SK-N-SH treated with all-trans-retinoic acid at 6 μM for 48 hours (cell line): ENCODE measurements at regions not wholly inside any gene's neighbourhood (a gene's known extent, or its start where the extent isn't known, plus 50 kb on each side); places are given as distances from the start of the nearest gene placed in this dataset.

Source experiments
- ATAC-seq: fragments of 200-7000 bp; cut with Tn5 transposase; 3 replicates; pipeline ENCODE4 v1.9.1; 2020; ENCODE audit warnings: mild to moderate bottlenecking, moderate library complexity
- ARNTL ChIP-seq: fragments of 450-650 bp; formaldehyde crosslinking; IDR thresholded peaks from 2 replicates; pipeline ENCODE4 v1.5.0; 2020; ENCODE audit warnings: low read depth, mild to moderate bottlenecking, moderate library complexity, borderline replicate concordance
- BACH2 ChIP-seq: fragments of 250-450 bp; sonication (Bioruptor Pico); IDR thresholded peaks from 2 replicates; pipeline ENCODE4 v1.9.0; 2021; ENCODE audit warnings: mild to moderate bottlenecking, borderline replicate concordance
- CREB5 ChIP-seq: fragments of 250-450 bp; sonication (Bioruptor Pico); IDR thresholded peaks from 2 replicates; pipeline ENCODE4 v1.5.1; 2020; ENCODE audit warnings: low read depth, mild to moderate bottlenecking, moderate library complexity
- CSDC2 ChIP-seq: fragments of 250-450 bp; sonication (Bioruptor Pico); IDR thresholded peaks from 2 replicates; pipeline ENCODE4 v1.5.0; 2020; ENCODE audit warnings: mild to moderate bottlenecking, moderate library complexity
- ESRRG ChIP-seq: fragments of 250-450 bp; sonication (Bioruptor Pico); IDR thresholded peaks from 2 replicates; pipeline ENCODE4 v1.6.1; 2021; ENCODE audit warnings: mild to moderate bottlenecking
- GLIS3 ChIP-seq: fragments of 250-450 bp; sonication (Bioruptor Pico); IDR thresholded peaks from 2 replicates; pipeline ENCODE4 v1.5.0; 2020; ENCODE audit warnings: mild to moderate bottlenecking, moderate library complexity
- ISL1 ChIP-seq: fragments of 250-450 bp; sonication (Bioruptor Pico); IDR thresholded peaks from 2 replicates; pipeline ENCODE4 v2.1.2; 2022; ENCODE audit warnings: mild to moderate bottlenecking, moderate library complexity
- OSR1 ChIP-seq: fragments of 250-450 bp; sonication (Bioruptor Pico); IDR thresholded peaks from 2 replicates; pipeline ENCODE4 v1.8.0; 2022; ENCODE audit warnings: moderate library complexity, mild to moderate bottlenecking, inconsistent platforms
- PATZ1 ChIP-seq: fragments of 250-450 bp; sonication (Bioruptor Pico); IDR thresholded peaks from 2 replicates; pipeline ENCODE4 v1.8.0; 2020; ENCODE audit warnings: mild to moderate bottlenecking, moderate library complexity, borderline replicate concordance
- POU6F1 ChIP-seq: fragments of 250-450 bp; sonication (Bioruptor Pico); IDR thresholded peaks from 2 replicates; pipeline ENCODE4 v1.8.0; 2021; ENCODE audit warnings: low read depth, mild to moderate bottlenecking, moderate library complexity, borderline replicate concordance
- RARB ChIP-seq: fragments of 250-450 bp; sonication (Bioruptor Pico); IDR thresholded peaks from 2 replicates; pipeline ENCODE4 v1.8.0; 2021; ENCODE audit warnings: mild to moderate bottlenecking, moderate library complexity
- SNAI2 ChIP-seq: fragments of 250-450 bp; sonication (Bioruptor Pico); IDR thresholded peaks from 2 replicates; pipeline ENCODE4 v1.5.0; 2020; ENCODE audit warnings: mild to moderate bottlenecking, moderate library complexity
- TOX ChIP-seq: fragments of 250-450 bp; sonication (Bioruptor Pico); IDR thresholded peaks from 2 replicates; pipeline ENCODE4 v1.8.0; 2021; ENCODE audit warnings: mild to moderate bottlenecking, moderate library complexity, borderline replicate concordance
- TSHZ2 ChIP-seq: fragments of 250-450 bp; sonication (Bioruptor Pico); IDR thresholded peaks from 2 replicates; pipeline ENCODE4 v1.5.0; 2020; ENCODE audit warnings: mild to moderate bottlenecking, moderate library complexity
- ZC3H10 ChIP-seq: fragments of 250-450 bp; sonication (Bioruptor Pico); IDR thresholded peaks from 2 replicates; pipeline ENCODE4 v1.5.1; 2021; ENCODE audit warnings: mild to moderate bottlenecking, moderate library complexity
- ZFP3 ChIP-seq: fragments of 250-450 bp; sonication (Bioruptor Pico); IDR thresholded peaks from 2 replicates; pipeline ENCODE4 v1.5.0; 2020; ENCODE audit warnings: mild to moderate bottlenecking, moderate library complexity
- ZFP30 ChIP-seq: fragments of 450-650 bp; formaldehyde crosslinking; IDR thresholded peaks from 2 replicates; pipeline ENCODE4 v1.5.0; 2022; ENCODE audit warnings: mild to moderate bottlenecking, moderate library complexity
- ZNF70 ChIP-seq: fragments of 450-650 bp; formaldehyde crosslinking; IDR thresholded peaks from 2 replicates; pipeline ENCODE4 v1.5.0; 2020; ENCODE audit warnings: mild to moderate bottlenecking, moderate library complexity
- ZNF8 ChIP-seq: fragments of 450-650 bp; formaldehyde crosslinking; IDR thresholded peaks from 2 replicates; pipeline ENCODE4 v1.5.0; 2020; ENCODE audit warnings: mild to moderate bottlenecking, moderate library complexity

- TF ChIP-seq TSHZ2 (no peak), ESRRG (CRISPR knock-in tag) (no peak), ZFP3 (no peak), SNAI2 (CRISPR knock-in tag) (no peak), CSDC2 (CRISPR knock-in tag) (no peak), PATZ1 (CRISPR knock-in tag) (no peak), OSR1 (no peak)
- TF ChIP-seq, all 23 proteins: peak for 0
- no peak for ATAC-seq
These were observed 238.9 kb upstream of the CTBP2 start for GRCh38 chr10:125399289-125399688.

- ATAC-seq = no peak
These were observed 237.9 kb upstream of the CTBP2 start for GRCh38 chr10:125398270-125398669.

More at GRCh38 chr10:125398270-125398669, 237.9 kb upstream of the CTBP2 start:
- no peak for TF ChIP-seq ESRRG (CRISPR knock-in tag)
- no peak for TF ChIP-seq PATZ1 (CRISPR knock-in tag)
- TF ChIP-seq SNAI2 (CRISPR knock-in tag) = no peak
- no peak for TF ChIP-seq ISL1 (CRISPR knock-in tag)
- TF ChIP-seq ARNTL (CRISPR knock-in tag) = no peak
- TF ChIP-seq POU6F1 = no peak
- TF ChIP-seq TOX (CRISPR knock-in tag) = no peak
- no peak for TF ChIP-seq CREB5 (CRISPR knock-in tag)
- no peak for TF ChIP-seq GLIS3 (CRISPR knock-in tag)
- TF ChIP-seq ZNF70 = no peak
- no peak for TF ChIP-seq ZFP3
- TF ChIP-seq BACH2 (CRISPR knock-in tag) = no peak
- no peak for TF ChIP-seq ZFP30
- no peak for TF ChIP-seq ZC3H10
- no peak for TF ChIP-seq ZNF8 (CRISPR knock-in tag)
- TF ChIP-seq TSHZ2 = no peak
- no peak for TF ChIP-seq CSDC2 (CRISPR knock-in tag)
- TF ChIP-seq RARB = no peak
